ENCODE measurements at regions not wholly inside any gene's neighbourhood (a gene's known extent, or its start where the extent isn't known, plus 50 kb on each side); places are given as distances from the start of the nearest gene placed in this dataset.
A peak's percentile ranks its signal among the peaks of the same experiment; 100 is the strongest.

DNA sequence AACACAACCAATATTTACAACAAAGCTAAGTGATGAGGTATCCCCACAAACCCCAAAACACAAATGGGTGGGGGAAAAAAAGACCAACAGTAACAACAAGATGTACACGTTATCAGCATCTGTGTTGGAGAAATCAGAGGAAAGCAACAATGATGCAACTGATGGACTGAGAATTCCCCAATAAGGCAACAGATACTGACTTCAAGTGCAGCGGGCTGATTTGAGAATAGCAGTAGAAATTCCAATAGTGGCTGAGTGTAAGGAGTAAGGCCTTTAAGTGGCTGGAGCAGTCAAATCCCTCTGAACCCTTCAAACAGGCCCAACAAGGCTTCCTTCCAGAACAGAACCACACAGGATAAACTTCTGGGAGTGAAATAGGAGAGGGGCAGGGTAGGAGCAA, 97.6 kb downstream of the TM2D1 start:
- no peak for DNase-seq

DNA sequence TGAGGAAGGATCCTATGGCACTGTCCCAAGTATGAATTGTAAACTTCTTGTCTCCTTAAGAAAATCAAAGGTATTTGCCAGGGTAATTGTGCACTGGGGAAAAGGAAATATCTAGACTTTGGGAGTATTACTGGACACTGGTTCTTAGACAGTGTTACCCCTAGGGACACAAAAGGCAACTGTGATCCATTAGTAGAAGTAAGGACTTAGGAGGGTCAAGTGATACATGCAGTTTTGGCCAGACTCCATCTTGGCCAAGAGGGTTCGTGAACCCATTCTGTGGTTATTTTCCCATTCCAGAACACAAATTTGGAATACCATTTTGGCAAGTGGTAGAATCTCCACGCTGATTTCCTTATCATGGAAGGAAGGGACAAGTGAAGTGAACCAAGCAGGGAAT, 98.1 kb downstream of the TM2D1 start:
- no peak for DNase-seq

DNA sequence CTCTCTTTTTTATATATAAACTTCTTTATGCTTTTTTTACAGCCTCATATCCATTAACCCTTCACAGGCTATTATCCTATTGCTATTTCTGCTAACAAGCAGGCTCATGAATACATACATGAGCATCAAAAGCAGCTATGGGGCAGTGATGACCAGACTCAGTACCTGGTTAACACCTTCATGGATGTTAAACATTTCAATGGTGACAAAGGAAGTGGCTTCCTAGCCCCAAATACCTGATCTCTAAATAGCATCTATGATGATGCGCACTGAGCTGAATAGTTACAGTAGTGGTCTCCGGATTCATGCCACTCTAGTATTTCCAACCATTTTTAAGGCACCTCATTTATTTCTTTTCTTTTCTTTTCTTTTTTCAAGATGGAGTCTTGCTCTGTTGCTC, 101.1 kb downstream of the TM2D1 start:
- DNase-seq = no peak

DNA sequence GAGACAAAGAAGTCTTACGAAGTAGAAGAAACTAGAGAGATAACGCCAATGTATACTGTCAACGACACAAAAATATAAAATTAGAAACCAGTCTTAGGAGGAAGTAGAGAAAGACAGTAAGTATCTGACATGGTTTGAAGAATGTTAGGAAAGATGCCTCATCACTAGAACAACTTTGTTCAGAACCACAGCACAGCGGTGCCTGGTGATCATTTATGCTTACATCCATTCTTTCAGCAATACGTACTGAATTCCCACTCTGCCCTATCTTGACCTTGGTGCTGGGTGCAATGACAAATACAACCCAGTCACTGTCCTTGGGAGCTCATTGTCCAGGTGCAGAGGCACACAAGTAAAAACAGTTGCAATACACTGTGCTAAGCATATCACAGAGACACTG, 104.4 kb downstream of the TM2D1 start:
- no peak for DNase-seq

DNA sequence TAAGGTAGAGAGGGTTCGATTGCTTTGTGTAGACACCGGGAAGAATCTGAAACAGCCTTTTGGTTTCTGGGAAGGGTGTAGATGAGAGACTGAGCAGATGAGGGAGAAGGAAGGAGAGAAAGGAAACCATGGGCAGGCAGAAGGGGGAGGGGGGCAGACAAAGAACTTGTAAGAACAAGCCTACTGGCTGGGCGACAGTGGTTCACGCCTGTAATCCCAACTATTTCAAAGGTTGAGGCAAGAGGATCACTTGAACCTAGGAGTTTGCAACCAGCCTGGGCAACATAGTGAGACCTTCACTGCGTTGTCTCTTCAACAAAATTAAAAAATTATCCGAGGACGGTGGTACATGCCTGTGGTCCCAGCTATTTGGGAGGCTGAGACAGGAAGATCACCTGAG, 106.2 kb downstream of the TM2D1 start:
- no peak for DNase-seq

DNA sequence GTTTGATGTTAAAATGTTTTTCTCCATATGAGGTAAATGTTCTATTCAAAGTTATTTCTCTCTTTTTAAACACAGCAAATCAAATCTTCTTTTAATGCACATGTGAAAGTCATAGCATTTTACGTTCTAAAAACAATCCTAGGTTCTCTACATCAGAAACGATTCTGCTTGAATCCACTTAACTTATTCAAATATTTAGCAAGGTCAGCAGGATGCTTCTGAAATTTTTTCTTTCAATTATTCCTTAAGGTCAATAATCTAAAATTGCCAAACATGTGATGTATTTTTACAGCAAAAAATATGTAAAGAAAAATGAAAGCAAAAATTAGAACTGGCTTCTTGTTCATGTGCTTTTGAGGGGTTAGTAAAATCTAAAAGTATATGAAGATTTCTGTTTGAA, 106.7 kb downstream of the TM2D1 start:
- DNase-seq = no peak

DNA sequence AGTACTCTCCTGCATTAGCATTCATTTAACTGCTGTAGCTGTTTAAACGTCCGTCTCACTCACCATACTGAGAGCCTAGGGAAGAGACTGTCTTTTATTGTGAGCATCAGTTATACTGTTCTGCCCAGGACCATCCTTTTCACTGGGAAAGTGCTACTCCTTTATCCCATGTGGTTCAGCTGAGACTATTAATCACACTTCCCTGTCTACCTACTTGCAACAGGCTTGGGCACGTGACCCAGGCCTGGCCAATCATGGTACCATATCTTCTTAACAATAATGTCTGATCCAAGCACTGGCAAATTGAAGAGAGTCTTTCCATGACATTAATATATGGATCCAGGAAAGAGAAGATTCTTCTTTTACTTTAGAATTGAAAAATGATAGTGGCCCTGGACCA, 108.1 kb downstream of the TM2D1 start:
- DNase-seq = no peak

DNA sequence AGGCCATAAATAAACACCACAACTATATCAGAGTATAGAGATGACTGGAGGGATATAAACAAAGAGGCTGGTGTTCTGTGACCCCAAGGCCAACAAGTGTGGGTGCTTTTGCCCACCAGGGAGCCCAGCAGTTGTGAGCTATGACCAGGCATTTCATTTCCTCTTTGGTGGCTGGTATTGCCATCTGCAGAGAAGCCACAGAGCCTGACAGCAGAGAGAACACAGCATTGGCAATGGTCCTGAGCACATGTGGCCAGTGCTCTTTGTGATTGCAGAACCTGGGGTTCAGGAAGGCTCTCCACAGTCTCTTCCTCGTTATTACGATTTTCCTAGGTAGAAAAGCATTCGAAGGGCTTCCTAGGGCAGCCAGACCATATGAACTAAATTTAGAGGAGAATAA, 112.3 kb downstream of the TM2D1 start:
- DNase-seq = no peak

DNA sequence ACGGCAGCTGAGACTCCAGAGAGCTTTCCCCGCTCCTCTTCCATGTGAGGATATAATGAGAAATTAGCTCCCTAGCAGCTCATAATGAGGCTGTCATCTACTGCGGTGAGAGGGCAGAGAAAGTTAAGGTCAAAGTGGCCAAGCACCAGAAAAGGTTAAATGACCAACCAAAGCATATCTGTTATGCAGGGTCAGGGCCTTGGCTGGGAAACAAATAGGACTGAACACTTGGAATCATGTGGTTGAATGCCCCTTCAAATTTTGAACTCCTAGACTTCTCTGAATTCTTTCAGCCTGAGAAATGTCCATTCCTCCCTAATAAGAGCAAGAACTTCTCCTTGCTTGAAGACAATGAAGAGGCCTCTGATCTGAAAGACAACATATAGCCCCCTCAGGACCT, 115.9 kb downstream of the TM2D1 start:
- DNase-seq = no peak

DNA sequence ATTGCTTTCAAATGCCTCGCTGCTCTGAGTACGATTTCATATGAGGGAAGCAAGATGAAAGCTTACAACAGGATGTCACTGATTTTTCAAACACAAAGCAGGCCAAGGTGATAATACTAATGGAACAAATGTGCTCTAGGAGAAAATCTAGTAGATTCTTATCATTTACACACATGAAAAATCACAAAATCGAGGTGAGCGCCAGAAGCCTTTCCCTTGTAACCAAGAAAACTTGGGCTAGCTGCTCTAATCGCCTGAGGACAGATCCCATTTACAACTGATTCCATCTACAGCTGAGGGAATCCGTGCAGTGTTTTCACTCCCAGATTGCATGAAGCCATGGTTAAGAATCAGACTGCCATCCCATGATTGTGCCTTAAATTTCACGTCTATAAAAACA, 117.5 kb downstream of the TM2D1 start:
- no peak for DNase-seq

DNA sequence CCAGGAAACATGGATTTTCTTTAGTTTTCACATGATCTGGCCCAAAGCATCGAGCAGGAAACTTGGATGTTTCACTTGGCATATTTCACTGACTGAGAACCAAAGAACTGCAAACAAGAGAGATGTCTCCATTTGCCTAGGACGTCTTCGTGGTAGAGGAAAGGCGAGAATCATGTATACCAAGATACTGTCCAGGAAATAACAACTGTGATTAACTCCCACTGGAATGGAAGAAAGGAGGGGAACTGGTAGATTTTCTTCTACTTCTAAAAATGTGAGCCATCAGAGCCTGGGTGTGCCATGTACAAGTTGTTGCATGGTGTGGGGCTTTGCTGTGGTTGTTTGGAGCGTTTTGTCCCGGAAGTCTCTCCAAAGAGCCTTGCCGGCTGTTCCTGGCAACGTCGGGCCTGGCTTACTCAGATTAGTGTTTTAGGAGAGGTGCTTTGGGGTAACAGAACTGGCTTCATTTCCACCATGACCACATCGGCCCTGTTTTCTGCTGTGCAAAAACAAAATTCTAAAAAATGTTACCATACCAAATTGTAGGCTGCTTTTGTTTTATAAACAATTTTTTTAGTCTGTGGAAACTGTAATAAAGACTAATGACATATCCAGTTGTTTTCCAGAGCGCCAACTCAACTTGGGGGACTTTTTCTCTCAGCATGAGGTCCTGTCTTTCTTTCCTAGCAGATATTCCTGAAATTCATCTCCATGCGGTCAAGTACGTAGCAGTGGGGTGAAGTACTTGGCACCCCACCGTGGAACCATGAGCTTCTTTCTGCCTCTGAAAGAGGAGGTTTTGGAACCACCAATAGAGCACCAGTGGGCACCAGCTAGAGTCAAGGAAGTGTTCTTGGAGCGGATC, 118.3 kb downstream of the TM2D1 start:
- DNase-seq = no peak

DNA sequence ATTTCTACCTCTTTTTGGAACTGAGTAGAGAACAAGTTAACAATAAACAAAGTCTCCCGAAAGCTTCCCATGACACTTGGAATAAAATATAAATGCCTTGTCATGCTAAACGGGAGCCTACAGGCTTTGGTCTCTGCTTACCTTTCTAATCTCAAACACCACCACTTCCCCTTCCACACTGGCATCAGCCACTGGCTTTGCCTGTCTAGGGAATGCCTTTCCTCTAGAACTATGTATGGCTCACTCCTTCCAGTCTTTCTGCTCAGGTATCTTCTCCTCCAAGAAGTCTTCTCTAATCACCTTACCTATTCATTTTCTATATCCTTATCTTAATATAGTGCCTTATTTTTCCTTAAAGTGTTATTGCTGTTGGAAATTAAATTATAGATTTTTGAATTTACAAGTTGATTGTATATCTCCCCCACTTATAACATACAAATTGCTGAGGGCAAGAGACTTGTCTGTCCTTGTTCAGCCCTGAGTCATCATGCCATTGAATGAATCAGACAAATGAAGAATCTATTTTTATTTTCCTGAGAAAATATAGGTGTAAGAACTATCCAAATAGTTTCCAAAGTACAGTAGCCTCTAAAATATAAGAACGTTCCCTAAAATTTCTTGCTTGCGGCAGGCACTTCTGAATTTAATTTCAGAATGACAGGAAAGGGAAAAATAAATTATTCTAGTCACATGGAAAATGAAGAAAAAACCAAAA, 119.2 kb downstream of the TM2D1 start:
- DNase-seq = no peak

DNA sequence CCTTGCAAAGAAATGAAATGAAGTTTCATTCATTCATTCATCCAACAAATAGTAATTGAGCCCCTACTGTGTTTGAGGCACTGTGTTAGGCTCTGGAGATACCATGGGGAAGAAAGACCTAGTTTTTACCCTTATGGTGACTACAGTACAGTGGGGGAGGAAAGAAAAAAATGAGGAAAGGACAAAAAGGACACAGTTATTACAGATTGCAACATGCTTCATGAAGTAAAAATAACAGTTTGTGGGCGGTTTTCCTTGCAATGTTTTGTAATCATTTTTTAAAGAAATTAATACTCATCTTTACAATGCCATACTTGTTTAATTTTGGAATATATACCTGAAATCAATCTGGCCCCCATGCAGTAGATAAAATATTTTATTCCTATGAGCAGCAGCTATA, 120.3 kb downstream of the TM2D1 start:
- no peak for DNase-seq

DNA sequence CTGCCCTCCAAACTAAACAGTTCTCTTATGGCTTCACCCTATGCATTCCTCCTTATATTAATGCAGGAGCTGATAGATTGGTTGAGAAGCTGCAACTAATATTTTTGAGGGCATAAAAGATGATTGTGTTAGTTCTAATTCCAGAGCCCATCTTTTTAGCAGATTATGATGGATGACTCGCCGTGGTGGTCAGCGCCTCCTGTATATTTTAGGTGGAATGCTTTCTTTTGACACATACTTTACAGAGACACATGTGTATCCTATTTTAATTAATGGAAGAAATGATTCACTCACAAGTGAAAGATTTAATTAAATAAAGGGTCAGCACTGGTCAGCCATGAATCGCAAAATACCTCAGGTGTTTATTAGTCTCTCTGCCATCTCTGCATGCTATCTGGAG, 120.7 kb downstream of the TM2D1 start:
- DNase-seq = no peak

DNA sequence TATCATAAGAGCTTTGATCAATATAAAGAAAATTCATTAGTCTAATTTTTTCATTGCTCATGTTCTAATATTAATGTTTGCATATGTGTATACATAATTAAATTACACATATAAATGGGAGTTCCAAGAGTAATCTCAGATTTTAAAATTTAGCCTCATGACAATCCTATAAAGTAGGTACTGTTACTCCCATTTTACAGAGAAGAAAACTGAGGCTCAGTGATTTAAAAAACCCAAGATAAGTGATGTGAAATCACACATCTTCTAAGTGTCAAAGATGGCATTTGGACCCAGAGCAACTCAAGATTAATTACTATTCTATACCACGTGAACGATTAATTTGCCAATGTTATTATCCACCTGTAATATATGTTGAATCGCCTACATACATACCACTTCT, 122.3 kb downstream of the TM2D1 start:
- no peak for DNase-seq

DNA sequence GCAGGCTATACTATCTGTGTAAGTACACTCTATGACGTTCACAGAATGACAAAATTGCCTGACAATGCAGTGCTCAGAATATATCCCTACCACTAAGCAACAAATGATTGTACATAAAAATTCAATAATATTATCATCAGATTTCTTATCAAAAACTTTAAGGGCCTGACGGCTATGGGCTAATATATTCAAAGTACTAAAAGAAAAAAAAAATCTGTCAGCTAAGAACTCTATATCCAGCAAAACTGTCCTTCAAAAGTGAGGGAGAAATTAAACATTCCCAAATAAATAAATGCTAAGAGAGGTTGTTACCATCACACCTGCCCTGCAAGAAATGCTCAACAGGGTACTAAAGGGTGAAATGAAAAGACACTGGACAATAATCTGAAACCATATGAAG, 127.3 kb downstream of the TM2D1 start:
- DNase-seq = no peak

DNA sequence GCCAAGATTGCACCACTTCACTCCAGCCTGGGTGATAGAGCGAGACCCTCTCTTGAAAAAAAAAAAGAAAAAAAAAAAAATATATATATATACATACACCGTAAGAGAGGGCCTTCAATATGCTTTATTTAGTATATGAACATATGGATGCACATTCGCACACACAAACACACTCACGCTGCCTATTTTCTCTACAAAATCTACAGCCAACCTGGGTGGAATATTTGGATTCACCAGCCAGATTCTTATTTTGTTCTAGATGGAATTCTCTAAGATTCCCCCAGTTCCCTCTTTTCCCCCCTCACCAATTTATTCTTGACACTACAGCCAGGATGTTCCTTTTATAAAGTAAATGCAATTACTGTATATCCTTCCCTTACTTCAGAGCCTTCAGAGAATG, 131.6 kb downstream of the TM2D1 start:
- no peak for DNase-seq

DNA sequence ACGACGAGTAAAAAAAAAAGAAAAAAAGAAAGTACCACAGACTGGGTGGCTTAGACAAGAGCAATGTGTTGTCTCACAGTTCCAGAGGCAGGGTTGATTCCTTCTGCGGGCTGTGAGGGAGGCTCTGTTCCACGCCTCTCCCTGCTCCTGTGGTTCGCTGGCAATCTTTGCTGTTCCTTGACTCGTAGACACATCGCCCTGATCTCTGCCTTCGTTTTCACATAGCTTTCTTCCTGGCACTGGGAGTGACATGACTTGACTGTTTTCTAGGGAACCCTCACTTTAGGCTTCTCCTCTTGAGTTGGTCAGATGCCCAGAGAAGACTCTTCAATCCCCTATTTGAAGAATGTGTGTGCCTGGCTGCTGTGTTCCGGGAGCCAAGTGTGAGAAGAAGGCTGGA, 133.6 kb downstream of the TM2D1 start:
- DNase-seq = no peak

DNA sequence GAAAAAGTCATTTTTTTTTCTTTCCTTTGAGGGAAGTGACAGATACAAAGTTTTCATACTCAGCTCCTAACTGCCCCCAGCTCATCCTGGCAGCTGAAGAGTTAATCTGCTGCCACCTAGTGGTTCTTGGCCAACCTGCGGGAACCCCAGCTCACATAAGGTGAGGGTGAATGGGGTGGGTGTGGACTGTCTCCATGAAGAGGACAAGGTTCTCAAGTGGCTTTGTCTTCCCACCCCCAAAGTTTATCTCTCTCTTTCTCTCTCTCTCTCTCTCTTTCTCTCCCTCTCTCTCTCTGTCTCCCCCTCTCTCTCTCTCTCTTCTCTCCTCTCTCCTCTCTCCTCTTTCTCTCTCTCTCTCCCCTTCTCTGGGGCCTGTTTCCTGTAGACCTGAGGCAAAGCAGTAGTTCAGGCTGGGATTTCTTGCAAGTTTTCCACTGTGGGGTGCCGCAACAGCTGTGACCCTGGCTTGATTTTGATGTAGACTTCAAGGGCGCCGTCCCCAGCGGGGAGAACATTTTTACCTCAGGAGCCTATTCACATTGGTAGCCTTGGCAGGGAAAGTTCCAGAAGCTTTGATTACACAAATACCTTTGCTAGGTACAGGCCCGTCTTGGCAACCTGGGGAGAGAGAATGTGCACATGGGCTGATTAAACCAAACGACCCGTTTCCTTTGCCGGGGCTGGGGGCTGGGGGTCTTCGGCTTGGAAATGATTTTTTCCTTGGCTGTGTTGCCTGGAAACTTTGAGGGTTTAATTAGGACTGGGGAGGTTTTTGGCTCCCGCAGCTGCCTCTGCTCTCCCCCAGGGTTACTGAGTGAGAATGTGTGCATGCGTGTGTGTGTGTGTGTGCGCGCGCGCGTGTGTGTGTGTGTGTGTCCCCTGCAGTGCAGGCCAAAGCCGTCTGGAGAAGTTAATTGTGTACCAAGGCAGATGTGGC, 135.9 kb downstream of the TM2D1 start:
- DNase-seq = peak; percentile 79

DNA sequence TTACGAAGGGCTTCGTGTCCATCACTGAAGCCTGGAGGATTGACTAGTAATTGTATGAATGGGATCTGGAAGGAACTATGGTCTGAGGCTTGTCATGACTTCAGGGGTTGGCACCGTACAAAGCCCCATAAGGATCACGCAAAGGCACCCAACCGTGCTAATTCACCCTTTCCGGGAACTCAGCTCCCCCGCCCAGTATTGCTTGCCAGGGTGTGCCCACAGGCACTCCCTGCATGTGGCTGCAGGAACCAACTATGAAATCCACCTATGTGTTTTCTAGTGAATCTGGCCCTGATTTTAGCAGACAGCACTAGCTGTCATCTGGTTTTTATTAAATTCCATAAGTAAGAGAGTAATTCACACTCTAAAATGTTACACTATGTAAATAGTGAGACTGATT, 139.2 kb downstream of the TM2D1 start:
- no peak for DNase-seq

DNA sequence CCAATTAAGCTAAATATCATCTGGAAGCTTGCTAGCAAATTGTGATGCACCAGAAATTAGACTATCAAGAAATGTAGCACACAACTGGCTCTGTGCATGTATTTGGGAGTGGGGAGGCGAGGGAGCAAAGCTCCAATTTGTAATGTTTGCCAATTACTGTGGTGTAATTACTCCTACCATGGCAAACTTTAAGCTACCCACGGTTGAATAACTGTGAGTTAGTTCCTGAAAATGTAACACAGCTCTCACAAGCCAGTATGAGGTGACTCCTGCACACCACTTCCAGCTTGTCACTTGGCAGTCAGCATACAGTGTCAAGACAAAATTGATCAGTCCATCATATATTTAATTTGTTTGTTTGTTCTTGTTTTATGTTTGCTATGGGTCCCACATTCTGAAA, 141.2 kb downstream of the TM2D1 start:
- DNase-seq = no peak

DNA sequence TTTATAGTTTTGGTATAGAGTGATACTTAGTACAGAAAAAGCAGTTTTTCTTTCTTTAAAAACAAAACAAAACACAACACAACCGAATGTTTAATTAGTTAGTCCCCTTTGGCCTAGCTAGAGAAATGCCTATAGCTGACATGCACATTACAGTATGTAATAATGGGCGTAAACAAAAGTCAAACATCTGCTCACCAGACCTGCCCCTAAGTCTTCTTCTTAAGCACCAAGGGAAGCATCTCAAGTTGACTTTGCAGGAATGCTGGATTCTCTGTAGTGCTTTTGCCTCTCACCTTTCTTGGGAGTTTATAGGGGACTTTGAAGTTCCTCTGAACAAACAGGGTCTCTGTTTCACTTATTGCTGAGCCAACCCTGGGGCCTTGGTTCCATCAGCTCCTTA, 143.7 kb downstream of the TM2D1 start:
- DNase-seq = no peak

DNA sequence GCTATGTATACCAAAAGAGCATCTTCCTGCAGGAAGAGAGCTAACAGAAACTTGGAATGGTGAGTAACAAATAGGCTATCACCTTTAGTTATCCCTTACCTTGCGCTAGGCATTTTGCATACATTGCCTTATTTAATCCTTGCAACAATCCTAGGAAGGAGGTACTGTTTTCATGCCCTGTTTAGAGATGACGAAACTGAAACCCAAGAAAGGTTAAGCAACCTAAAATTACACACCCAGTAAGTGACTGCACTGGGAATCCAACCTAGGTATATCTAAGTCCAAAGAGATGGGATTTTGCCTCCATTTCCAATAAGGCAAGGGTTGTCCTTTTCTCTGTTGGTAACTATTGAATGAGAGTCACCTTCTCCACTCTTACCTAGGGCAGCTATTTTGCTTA, 144.5 kb downstream of the TM2D1 start:
- no peak for DNase-seq

DNA sequence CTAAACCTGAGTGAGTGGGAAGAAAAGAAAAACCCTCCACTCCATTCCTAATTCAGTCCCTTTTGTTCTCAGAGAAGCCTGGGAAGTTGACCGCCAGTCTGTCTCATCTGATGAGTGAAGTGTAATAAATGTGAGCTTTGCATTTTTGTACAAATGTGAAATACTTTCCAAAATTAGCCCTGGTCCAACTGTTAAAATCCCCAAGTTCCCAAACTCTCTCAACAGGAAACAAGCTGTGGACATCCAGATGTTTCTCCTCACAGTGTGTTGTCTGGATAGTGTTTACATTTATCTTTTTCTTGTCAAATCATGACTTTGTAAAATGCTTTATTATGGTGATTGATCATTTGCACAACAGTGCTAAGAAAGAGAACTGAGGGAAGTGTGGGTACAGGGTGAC, 145.1 kb downstream of the TM2D1 start:
- DNase-seq = no peak

All from activated CD4-positive, alpha-beta T cell treated with anti-CD3 and anti-CD28 coated beads for 48 hours (primary cell).